ENCODE measurements at regions not wholly inside any gene's neighbourhood (a gene's known extent, or its start where the extent isn't known, plus 50 kb on each side); places are given as distances from the start of the nearest gene placed in this dataset.

DNA sequence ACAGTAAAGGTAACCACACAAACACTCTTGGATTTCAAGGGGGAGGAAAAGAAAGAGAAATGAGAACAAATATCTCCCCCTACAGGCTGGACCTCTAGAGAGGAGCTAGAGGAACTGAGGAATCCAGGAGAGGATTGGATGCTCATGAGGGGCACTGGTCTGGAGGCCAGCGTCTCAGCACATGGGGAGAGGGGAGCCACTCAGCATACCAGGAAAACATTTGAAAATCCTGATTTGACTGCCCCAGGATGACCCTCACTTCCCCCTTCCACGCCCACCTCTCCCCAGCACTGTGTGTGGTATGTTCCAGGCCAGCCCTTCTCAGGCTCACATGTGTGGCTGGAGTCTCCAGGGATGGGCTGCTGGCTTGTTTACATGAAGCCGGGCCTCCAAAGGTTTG lies 396.8 kb upstream of the ID2 start:
- TF ChIP-seq POLR2A (IDR thresholded peaks at IDR 0.05) (no peak), EP300 (IDR thresholded peaks at IDR 0.05) (no peak), POLR2AphosphoS5 (IDR thresholded peaks at IDR 0.05) (no peak)
- TF ChIP-seq, protein P1, sequence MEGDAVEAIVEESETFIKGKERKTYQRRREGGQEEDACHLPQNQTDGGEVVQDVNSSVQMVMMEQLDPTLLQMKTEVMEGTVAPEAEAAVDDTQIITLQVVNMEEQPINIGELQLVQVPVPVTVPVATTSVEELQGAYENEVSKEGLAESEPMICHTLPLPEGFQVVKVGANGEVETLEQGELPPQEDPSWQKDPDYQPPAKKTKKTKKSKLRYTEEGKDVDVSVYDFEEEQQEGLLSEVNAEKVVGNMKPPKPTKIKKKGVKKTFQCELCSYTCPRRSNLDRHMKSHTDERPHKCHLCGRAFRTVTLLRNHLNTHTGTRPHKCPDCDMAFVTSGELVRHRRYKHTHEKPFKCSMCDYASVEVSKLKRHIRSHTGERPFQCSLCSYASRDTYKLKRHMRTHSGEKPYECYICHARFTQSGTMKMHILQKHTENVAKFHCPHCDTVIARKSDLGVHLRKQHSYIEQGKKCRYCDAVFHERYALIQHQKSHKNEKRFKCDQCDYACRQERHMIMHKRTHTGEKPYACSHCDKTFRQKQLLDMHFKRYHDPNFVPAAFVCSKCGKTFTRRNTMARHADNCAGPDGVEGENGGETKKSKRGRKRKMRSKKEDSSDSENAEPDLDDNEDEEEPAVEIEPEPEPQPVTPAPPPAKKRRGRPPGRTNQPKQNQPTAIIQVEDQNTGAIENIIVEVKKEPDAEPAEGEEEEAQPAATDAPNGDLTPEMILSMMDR (IDR thresholded peaks at IDR 0.05) = no peak
